ENCODE measurements at regions not wholly inside any gene's neighbourhood (a gene's known extent, or its start where the extent isn't known, plus 50 kb on each side); places are given as distances from the start of the nearest gene placed in this dataset.

GRCh38 chr11:70595452-70595851, 197.1 kb downstream of the CTTN start:
- TF ChIP-seq CTCF (IDR thresholded peaks at IDR 0.05): no peak
- no peak for TF ChIP-seq POLR2A (IDR thresholded peaks at IDR 0.05)
